Thyroid gland (tissue), 4 donors: ENCODE measurements at regions not wholly inside any gene's neighbourhood (a gene's known extent, or its start where the extent isn't known, plus 50 kb on each side); places are given as distances from the start of the nearest gene placed in this dataset.

Experiments used
- DNase-seq, 2 donors: peaks; one replicate each; pipeline ENCODE4 v3.0.0-alpha.2; 2019
- H3K27ac ChIP-seq, 3 donors: fragments of 200-600 bp; sonication (generic); 1 replicate in 2 of 3; 2 replicates in 1 of 3; pipeline ENCODE4 v1.5.1; 2016 to 2019; ENCODE audit warnings: mild to moderate bottlenecking in 1 of 3, moderate library complexity in 1 of 3
- H3K27me3 ChIP-seq: fragments of 200-600 bp; sonication (generic); one replicate; pipeline ENCODE4 v1.5.1; 2019
- H3K36me3 ChIP-seq, 2 donors: fragments of 200-600 bp; sonication (generic); one replicate each; pipeline ENCODE4 v1.5.1; 2016 to 2019
- H3K4me1 ChIP-seq, 2 donors: fragments of 200-600 bp; sonication (generic); one replicate each; pipeline ENCODE4 v1.5.1; 2017 to 2019
- H3K4me3 ChIP-seq, 3 donors: fragments of 200-600 bp; sonication (generic); replicated peaks in 1 of 3; 1 replicate in 2 of 3; 2 replicates in 1 of 3; pipeline ENCODE4 v1.5.1; 2016; ENCODE audit warnings: mild to moderate bottlenecking in 1 of 3
- H3K9me3 ChIP-seq: fragments of 200-600 bp; sonication (generic); one replicate; pipeline ENCODE4 v1.5.1; 2017
- POLR2A ChIP-seq, 2 donors: fragments of 450-650 bp; IDR thresholded peaks; one replicate each; pipeline ENCODE4 v1.6.1; 2017; ENCODE audit warnings: antibody characterized with exemption in 2 of 2, mild to moderate bottlenecking in 2 of 2, moderate library complexity in 1 of 2
- WGBS, 2 donors: methylation state at CpG; one replicate each; pipeline ENCODE4 v1.1.5; 2017; 5-methylcytosine and 5-hydroxymethylcytosine counted together
- intact Hi-C: fragments of 100-400 bp; cut with DNase I; formaldehyde crosslinking; loops from one replicate; pipeline ENCODE4 v1.15.1; 2023
- TF ChIP-seq, protein P1 (sequence below), 6 experiments: fragments of 200-600 bp in 3 of 6; fragments of 450-650 bp in 3 of 6; sonication (generic) in 3 of 6; IDR thresholded peaks; one replicate each; pipeline ENCODE4 v1.5.1; 2016 to 2019; ENCODE audit warnings: antibody characterized with exemption in 6 of 6, mild to moderate bottlenecking in 2 of 6, inconsistent platforms in 1 of 6, moderate library complexity in 1 of 6

DNA sequence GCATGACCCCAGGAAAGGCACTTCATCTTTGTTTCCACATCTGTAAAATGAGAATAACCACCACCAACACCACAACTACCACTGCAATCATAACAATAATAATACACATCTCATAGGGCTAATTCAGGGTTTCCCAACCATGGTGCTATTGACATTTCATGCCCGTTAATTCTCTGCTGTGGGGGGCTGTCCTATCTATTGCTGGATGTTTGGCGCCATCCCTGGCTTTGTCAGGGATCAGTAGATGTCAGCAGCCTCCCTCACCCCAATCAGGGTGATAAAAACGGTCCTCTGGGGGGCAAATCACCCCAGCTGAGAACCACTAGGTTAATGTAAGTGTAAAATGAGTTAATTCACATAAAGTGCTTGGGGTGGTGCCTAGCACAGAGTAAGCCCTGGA is 145.8 kb downstream of the EMX2 start:
- WGBS, 2 donors = 50 to 58% methylated on average over 3 of the region's 3 CpGs
- H3K4me3 ChIP-seq = no peak overlapping the region
- H3K27ac ChIP-seq = no peak overlapping the region
- no peak for TF ChIP-seq POLR2A (IDR thresholded peaks at IDR 0.05)
- TF ChIP-seq, protein P1, sequence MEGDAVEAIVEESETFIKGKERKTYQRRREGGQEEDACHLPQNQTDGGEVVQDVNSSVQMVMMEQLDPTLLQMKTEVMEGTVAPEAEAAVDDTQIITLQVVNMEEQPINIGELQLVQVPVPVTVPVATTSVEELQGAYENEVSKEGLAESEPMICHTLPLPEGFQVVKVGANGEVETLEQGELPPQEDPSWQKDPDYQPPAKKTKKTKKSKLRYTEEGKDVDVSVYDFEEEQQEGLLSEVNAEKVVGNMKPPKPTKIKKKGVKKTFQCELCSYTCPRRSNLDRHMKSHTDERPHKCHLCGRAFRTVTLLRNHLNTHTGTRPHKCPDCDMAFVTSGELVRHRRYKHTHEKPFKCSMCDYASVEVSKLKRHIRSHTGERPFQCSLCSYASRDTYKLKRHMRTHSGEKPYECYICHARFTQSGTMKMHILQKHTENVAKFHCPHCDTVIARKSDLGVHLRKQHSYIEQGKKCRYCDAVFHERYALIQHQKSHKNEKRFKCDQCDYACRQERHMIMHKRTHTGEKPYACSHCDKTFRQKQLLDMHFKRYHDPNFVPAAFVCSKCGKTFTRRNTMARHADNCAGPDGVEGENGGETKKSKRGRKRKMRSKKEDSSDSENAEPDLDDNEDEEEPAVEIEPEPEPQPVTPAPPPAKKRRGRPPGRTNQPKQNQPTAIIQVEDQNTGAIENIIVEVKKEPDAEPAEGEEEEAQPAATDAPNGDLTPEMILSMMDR (IDR thresholded peaks at IDR 0.05) = no peak
- H3K27me3 ChIP-seq = no peaks in the 10 kb centered on the region
- DNase-seq = no peak
- intact Hi-C loops = no loop called here
- H3K9me3 ChIP-seq = no peaks in the 10 kb centered on the region
- H3K4me1 ChIP-seq = peaks cover 5 to 7% of the 10 kb centered on the region in 2 donors
- H3K36me3 ChIP-seq = no peaks in the 10 kb centered on the region

DNA sequence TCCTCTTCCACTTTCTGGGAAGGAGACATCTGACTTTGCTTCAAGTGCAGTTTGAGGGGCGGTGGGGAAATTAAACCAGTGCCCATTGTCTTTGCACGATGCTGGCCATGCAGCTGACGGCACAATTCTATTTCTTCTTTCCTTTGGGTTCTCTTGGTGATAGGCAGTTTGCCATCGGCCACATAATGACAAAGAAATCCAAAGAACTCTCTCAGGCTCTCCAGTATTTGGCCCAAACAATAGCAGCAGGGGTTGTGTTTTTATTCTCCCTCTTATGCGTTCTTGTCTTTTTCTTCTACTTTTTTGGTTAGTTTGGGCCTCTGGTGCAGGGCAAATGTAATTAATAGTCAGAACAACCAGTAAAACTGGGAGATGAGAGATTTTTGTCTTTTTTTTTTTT is 147.0 kb downstream of the EMX2 start:
- Histone ChIP-seq H3K9me3 (no peaks in the 10 kb centered on the region), H3K4me1 (peaks cover 5 to 6% of the 10 kb centered on the region in 2 donors), H3K27ac (no peak overlapping the region), H3K27me3 (no peaks in the 10 kb centered on the region), H3K36me3 (no peaks in the 10 kb centered on the region), H3K4me3 (no peak overlapping the region)
- TF ChIP-seq, protein P1 (IDR thresholded peaks at IDR 0.05) = no peak
- TF ChIP-seq POLR2A (IDR thresholded peaks at IDR 0.05) = no peak
- 44 to 51% methylated on average over 5 of the region's 5 CpGs for WGBS, 2 donors
- intact Hi-C loops = no loop called here
- no peak for DNase-seq

DNA sequence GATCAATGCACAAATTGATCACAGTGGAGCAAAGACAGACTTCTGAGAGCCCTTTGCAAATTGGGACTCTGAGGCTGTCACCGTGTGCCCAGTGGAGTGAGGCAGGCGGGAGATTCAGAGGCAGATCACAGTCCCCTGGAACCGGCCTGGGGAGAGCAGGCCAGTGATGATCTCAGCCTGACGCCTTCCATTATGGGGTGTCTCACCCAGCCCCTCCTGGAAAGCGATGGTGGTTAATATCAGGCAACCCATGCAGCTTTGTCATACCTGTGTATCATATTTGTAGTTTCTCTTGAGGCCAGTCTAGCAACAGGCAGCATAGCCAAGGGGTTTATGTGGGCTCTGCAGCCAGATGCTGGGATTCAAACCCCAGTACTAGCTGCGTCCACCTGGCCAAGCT is 147.8 kb downstream of the EMX2 start:
- WGBS, 2 donors = 74 to 83% methylated on average over 5 to 6 of the region's 6 CpGs
- no peak overlapping the region for H3K27ac ChIP-seq
- H3K27me3 ChIP-seq = no peaks in the 10 kb centered on the region
- intact Hi-C loops = no loop called here
- no peak for DNase-seq
- H3K9me3 ChIP-seq = no peaks in the 10 kb centered on the region
- no peak for TF ChIP-seq POLR2A (IDR thresholded peaks at IDR 0.05)
- TF ChIP-seq, protein P1 (IDR thresholded peaks at IDR 0.05) = no peak
- no peaks in the 10 kb centered on the region for H3K36me3 ChIP-seq
- no peak overlapping the region for H3K4me3 ChIP-seq
- H3K4me1 ChIP-seq = no peaks in the 10 kb centered on the region

DNA sequence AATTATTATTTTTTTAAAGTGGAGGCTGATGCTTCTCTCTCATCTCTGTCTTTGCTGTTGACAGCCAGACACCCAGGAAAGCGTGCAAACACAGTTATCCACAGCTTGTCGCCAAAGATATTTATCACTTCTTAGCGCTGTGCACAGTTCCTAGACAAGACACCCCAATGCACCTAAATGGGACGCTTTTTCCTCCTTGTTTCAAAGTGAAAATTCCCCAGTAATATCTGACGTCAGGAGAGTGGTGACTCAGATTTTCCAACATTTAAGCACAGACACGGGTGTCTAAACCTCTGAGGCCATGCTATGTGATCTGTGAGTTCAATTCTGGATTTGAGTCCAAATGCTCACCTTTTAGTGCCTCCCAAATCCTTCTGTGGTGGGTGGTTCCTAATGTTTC is 151.6 kb downstream of the EMX2 start:
- Histone ChIP-seq H3K27me3 (no peaks in the 10 kb centered on the region), H3K4me3 (no peak overlapping the region), H3K27ac (no peak overlapping the region), H3K36me3 (no peaks in the 10 kb centered on the region), H3K9me3 (no peaks in the 10 kb centered on the region), H3K4me1 (no peaks in the 10 kb centered on the region)
- WGBS, 2 donors = 84 to 85% methylated on average over 6 of the region's 6 CpGs
- intact Hi-C loops = no loop called here
- TF ChIP-seq POLR2A (IDR thresholded peaks at IDR 0.05) = no peak
- TF ChIP-seq, protein P1 (IDR thresholded peaks at IDR 0.05) = no peak
- no peak for DNase-seq

DNA sequence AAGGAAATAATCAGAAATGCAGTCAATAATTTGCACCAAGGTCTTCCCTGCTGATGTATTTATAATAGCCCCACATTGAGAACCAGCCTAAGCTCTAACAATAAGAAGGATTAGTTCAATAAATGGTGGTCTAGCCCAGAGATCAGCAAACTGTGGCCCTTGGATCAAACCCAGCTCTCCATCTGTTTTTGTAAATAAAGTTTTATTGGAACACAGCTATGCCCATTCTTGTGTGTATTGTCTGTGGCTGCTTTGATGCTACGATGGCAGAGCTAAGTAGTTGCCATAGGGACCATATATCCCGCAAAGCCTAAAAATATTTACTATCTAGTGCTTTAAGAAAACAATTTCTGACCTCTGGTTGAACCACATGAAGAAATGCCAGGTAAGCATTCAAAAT is 154.9 kb downstream of the EMX2 start:
- Histone ChIP-seq H3K4me1 (no peaks in the 10 kb centered on the region), H3K27me3 (no peaks in the 10 kb centered on the region), H3K4me3 (no peak overlapping the region), H3K27ac (no peak overlapping the region), H3K36me3 (no peaks in the 10 kb centered on the region), H3K9me3 (no peaks in the 10 kb centered on the region)
- 82 to 90% methylated on average over 2 of the region's 2 CpGs for WGBS, 2 donors
- intact Hi-C loops = no loop called here
- TF ChIP-seq, protein P1 (IDR thresholded peaks at IDR 0.05) = no peak
- no peak for TF ChIP-seq POLR2A (IDR thresholded peaks at IDR 0.05)
- DNase-seq = no peak
